ENCODE measurements at regions not wholly inside any gene's neighbourhood (a gene's known extent, or its start where the extent isn't known, plus 50 kb on each side); places are given as distances from the start of the nearest gene placed in this dataset.

DNA sequence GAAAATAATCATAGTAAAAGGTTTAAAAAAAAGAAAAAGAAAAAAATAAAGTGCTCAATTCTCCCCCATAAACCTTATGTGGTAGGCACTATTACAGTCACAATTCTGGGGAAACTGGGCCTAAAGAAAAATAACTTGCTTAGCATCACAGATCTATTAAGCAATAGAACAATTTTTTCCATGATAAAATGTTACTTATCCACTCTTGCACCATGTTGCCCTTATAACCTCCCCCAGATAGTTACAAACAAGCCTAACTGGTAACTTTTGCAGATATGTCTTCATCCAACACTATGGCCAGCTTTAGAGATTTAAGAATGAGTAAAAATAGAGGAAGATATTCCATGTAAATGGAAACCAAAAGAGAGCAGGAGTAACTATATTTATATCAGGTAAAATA is 164.8 kb downstream of the DUSP6 start:
- TF ChIP-seq, protein P1, sequence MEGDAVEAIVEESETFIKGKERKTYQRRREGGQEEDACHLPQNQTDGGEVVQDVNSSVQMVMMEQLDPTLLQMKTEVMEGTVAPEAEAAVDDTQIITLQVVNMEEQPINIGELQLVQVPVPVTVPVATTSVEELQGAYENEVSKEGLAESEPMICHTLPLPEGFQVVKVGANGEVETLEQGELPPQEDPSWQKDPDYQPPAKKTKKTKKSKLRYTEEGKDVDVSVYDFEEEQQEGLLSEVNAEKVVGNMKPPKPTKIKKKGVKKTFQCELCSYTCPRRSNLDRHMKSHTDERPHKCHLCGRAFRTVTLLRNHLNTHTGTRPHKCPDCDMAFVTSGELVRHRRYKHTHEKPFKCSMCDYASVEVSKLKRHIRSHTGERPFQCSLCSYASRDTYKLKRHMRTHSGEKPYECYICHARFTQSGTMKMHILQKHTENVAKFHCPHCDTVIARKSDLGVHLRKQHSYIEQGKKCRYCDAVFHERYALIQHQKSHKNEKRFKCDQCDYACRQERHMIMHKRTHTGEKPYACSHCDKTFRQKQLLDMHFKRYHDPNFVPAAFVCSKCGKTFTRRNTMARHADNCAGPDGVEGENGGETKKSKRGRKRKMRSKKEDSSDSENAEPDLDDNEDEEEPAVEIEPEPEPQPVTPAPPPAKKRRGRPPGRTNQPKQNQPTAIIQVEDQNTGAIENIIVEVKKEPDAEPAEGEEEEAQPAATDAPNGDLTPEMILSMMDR (IDR thresholded peaks at IDR 0.05) = no peak
- TF ChIP-seq POLR2A (IDR thresholded peaks at IDR 0.05) = no peak
